ENCODE measurements at regions not wholly inside any gene's neighbourhood (a gene's known extent, or its start where the extent isn't known, plus 50 kb on each side); places are given as distances from the start of the nearest gene placed in this dataset.

- H3K9ac ChIP-seq (ENCODE audit: insufficient read depth in 1 of 2, low read depth in 2 of 2, low read length in 2 of 2) = peak overlapping the region in 1 of 2 experiments; percentile 76; a peak in 1 of 4 replicates
- no peak for ATAC-seq
Measured at GRCh38 chr6:30819297-30819917, 64.9 kb upstream of the DDR1 start.

More at GRCh38 chr6:30819297-30819917, 64.9 kb upstream of the DDR1 start:
- ChIA-PET POLR2A (interaction anchor here (0.6 to 1.5 kb wide), 12 partner anchors 8 to 100 kb away, joined by 3 to 5 read pairs (median 3); no protein-coding TSS in a partner anchor), CTCF (ENCODE audit: low intra/inter-chr PET ratio) (no interaction called here)
- DNase-seq (ENCODE audit: extremely low read depth in 1 of 4, low spot score in 3 of 4) (no peak), FAIRE-seq (no peak)
- in situ Hi-C loops (cut with MboI) = no loop called here
- 82% methylated on average over 10 of the region's 10 CpGs for WGBS (ENCODE audit: insufficient coverage, low coverage, missing lambda C conversion rate)
- intact Hi-C loops (cut with micrococcal nuclease) = loop anchor here (10.0 kb wide), 1 partner anchor 135 kb away; the partner anchor contains the start of gene PPP1R18
- H3K36me3 ChIP-seq (ENCODE audit: control insufficient read depth, insufficient read depth, low read length) = no peaks in the 10 kb centered on the region
- no peak overlapping the region for H3K27ac ChIP-seq (ENCODE audit: extremely low read depth, low read depth, low read length)
- TF ChIP-seq ZNF263 (CRISPR knock-in tag; IDR thresholded peaks at IDR 0.05; ENCODE audit: borderline replicate concordance) (0 out of 2 replicates have a peak, but pooled peaks have one; percentile 13), ELF1 (tag; IDR thresholded peaks at IDR 0.05) (0 out of 2 replicates have a peak, but pooled peaks have one; percentile 30), CSDE1 (IDR thresholded peaks at IDR 0.05) (no peak)
- TF ChIP-seq, protein P1, sequence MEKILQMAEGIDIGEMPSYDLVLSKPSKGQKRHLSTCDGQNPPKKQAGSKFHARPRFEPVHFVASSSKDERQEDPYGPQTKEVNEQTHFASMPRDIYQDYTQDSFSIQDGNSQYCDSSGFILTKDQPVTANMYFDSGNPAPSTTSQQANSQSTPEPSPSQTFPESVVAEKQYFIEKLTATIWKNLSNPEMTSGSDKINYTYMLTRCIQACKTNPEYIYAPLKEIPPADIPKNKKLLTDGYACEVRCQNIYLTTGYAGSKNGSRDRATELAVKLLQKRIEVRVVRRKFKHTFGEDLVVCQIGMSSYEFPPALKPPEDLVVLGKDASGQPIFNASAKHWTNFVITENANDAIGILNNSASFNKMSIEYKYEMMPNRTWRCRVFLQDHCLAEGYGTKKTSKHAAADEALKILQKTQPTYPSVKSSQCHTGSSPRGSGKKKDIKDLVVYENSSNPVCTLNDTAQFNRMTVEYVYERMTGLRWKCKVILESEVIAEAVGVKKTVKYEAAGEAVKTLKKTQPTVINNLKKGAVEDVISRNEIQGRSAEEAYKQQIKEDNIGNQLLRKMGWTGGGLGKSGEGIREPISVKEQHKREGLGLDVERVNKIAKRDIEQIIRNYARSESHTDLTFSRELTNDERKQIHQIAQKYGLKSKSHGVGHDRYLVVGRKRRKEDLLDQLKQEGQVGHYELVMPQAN (IDR thresholded peaks at IDR 0.05; ENCODE audit: borderline replicate concordance) = no peak
- no TSS peak for BruUV-seq (replicated peaks)
- no peaks in the 10 kb centered on the region for H3K27me3 ChIP-seq (ENCODE audit: control insufficient read depth in 2 of 2, insufficient read depth in 2 of 2, low read length in 2 of 2)
- H3K4me1 ChIP-seq (replicated peaks in 1 of 2; ENCODE audit: control insufficient read depth in 2 of 2, insufficient read depth in 2 of 2, low read length in 2 of 2) = peaks cover 16 to 40% of the 10 kb centered on the region in 2 experiments
- no peaks in the 10 kb centered on the region for H3K9me3 ChIP-seq (replicated peaks; ENCODE audit: control insufficient read depth, insufficient read depth, low read depth, low read length)
- peaks cover 3% of the 10 kb centered on the region for H3K9me1 ChIP-seq (ENCODE audit: control insufficient read depth, insufficient read depth, low read length)
- H2AFZ ChIP-seq (ENCODE audit: low read depth, low read length) = peak overlapping the region; percentile 75; the same call in 1 of the 2 replicates
- no peak overlapping the region for H3K4me2 ChIP-seq (ENCODE audit: insufficient read depth, low read length)
- no peaks in the 10 kb centered on the region for H4K20me1 ChIP-seq (replicated peaks; ENCODE audit: control insufficient read depth, insufficient read depth, low read length)
- H3K79me2 ChIP-seq (ENCODE audit: control insufficient read depth, insufficient read depth, low read length) = no peaks in the 10 kb centered on the region
- H3K4me3 ChIP-seq = no peak overlapping the region

Data from K562 (cell line).